ENCODE measurements at regions not wholly inside any gene's neighbourhood (a gene's known extent, or its start where the extent isn't known, plus 50 kb on each side); places are given as distances from the start of the nearest gene placed in this dataset.

DNA sequence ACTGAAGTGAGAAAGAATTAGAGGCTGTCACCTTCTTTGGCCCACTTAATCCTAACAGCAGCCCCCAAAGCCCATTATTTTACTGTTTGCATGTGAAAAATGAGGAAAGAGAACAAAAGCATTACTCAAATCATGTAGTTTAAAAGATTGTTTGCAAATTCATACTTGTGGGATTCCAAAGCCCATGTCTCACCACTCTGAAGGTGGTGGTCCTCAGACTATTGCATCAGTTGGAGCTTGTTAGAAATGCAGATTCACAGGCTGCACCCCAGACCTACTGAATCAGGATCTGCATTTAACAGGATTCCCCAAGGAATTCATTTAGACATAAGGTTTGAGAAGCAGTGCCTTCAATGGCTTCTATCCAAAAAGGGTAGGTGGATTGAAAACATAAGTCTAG lies 93.7 kb upstream of the PDE1C start:
- TF ChIP-seq, protein P1, sequence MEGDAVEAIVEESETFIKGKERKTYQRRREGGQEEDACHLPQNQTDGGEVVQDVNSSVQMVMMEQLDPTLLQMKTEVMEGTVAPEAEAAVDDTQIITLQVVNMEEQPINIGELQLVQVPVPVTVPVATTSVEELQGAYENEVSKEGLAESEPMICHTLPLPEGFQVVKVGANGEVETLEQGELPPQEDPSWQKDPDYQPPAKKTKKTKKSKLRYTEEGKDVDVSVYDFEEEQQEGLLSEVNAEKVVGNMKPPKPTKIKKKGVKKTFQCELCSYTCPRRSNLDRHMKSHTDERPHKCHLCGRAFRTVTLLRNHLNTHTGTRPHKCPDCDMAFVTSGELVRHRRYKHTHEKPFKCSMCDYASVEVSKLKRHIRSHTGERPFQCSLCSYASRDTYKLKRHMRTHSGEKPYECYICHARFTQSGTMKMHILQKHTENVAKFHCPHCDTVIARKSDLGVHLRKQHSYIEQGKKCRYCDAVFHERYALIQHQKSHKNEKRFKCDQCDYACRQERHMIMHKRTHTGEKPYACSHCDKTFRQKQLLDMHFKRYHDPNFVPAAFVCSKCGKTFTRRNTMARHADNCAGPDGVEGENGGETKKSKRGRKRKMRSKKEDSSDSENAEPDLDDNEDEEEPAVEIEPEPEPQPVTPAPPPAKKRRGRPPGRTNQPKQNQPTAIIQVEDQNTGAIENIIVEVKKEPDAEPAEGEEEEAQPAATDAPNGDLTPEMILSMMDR (IDR thresholded peaks at IDR 0.05 in 2 of 3, conservative IDR thresholded peaks at IDR 0.05 in 1 of 3; ENCODE audit: borderline replicate concordance in 1 of 3, insufficient read depth in 1 of 3, low read depth in 2 of 3, low read length in 2 of 3) = no peak
- TF ChIP-seq ZNF274 (IDR thresholded peaks at IDR 0.05; ENCODE audit: low read depth, low read length) (no peak), EZH2phosphoT487 (IDR thresholded peaks at IDR 0.05; ENCODE audit: borderline replicate concordance) (no peak), POLR2A (IDR thresholded peaks at IDR 0.05; ENCODE audit: borderline replicate concordance, extremely low read depth, insufficient read depth, insufficient read length) (no peak), TCF7L2 (IDR thresholded peaks at IDR 0.05; ENCODE audit: borderline replicate concordance, extremely low read depth, insufficient read depth, insufficient read length) (no peak), FOSL1 (IDR thresholded peaks at IDR 0.05; ENCODE audit: low read depth) (no peak), POLR2AphosphoS5 (IDR thresholded peaks at IDR 0.05; ENCODE audit: low read depth, low read length) (no peak)

All from HCT116 (cell line).